Body of pancreas (tissue), 4 donors: ENCODE measurements at regions not wholly inside any gene's neighbourhood (a gene's known extent, or its start where the extent isn't known, plus 50 kb on each side); places are given as distances from the start of the nearest gene placed in this dataset.

Experiments used
- POLR2A ChIP-seq, 3 donors: fragments of 450-650 bp; IDR thresholded peaks; one replicate each; pipeline ENCODE4 v1.6.1; 2016; ENCODE audit warnings: antibody characterized with exemption in 3 of 3, mild to moderate bottlenecking in 2 of 3
- TF ChIP-seq, protein P1 (sequence below), 7 experiments: fragments of 450-650 bp in 4 of 7; fragments of 200-600 bp in 3 of 7; sonication (generic) in 3 of 7; IDR thresholded peaks; one replicate each; pipeline ENCODE4 v1.5.1; 2016 to 2019; ENCODE audit warnings: antibody characterized with exemption in 7 of 7

DNA sequence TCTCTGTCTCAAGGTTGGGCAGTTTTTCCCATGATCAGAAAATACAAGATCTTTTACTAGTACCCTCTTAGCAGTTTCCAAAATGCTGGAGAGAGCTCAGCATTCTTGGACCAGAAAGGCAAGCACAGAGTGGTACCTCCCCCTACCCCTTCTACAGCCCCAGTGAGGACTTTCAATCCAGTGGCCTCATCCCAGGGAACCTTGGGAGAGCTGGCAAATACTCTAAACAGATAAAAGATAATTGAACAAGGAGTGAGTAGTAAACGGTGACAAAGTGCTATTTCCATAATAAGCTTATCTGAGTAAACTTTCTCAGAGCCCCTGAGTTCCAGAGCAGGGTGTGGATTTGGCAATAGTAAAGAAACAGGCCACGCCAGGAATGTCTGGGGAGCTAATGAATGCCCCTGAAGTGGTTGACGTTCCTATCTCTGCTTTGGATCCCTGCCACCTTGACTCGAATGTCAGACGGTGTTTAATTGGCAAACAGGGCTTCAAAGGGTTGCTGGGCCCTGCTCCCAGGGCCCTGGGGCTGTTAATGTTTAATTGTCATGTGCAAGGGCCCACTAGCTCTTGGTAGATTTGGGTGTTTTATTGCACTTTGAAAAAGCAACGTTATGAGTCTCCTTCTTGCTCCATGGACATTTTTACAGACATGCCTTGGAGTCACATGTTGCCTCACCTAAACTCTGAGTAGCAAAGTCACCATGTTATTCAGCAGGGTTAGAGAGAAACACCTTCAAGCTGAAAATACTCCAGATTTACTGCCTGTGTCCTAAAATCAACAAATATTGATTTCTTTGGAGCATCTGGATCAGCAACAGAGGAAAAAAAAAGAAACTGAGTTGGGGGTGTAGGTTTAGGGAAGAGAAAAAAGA lies 239.9 kb downstream of the CYRIA start:
- TF ChIP-seq, protein P1, sequence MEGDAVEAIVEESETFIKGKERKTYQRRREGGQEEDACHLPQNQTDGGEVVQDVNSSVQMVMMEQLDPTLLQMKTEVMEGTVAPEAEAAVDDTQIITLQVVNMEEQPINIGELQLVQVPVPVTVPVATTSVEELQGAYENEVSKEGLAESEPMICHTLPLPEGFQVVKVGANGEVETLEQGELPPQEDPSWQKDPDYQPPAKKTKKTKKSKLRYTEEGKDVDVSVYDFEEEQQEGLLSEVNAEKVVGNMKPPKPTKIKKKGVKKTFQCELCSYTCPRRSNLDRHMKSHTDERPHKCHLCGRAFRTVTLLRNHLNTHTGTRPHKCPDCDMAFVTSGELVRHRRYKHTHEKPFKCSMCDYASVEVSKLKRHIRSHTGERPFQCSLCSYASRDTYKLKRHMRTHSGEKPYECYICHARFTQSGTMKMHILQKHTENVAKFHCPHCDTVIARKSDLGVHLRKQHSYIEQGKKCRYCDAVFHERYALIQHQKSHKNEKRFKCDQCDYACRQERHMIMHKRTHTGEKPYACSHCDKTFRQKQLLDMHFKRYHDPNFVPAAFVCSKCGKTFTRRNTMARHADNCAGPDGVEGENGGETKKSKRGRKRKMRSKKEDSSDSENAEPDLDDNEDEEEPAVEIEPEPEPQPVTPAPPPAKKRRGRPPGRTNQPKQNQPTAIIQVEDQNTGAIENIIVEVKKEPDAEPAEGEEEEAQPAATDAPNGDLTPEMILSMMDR (IDR thresholded peaks at IDR 0.05): no peak
- TF ChIP-seq POLR2A (IDR thresholded peaks at IDR 0.05): no peak
